T-helper 2 cell treated with Interferon-gamma antibody and Interleukin-4, amounts not matched to agents 5 μg/mL and 100 μg/mL, for 36 hours (primary cell): ENCODE measurements at regions not wholly inside any gene's neighbourhood (a gene's known extent, or its start where the extent isn't known, plus 50 kb on each side); places are given as distances from the start of the nearest gene placed in this dataset.

Experiments used
- DNase-seq: peaks from one replicate; pipeline ENCODE4 v3.0.0; 2021; ENCODE audit warnings: low spot score
- H3K27ac Mint-ChIP-seq: one replicate; pipeline ENCODE4 v1.8.0; 2021; ENCODE audit warnings: mild to moderate bottlenecking, mixed read lengths
- H3K27me3 Mint-ChIP-seq: one replicate; pipeline ENCODE4 v1.8.0; 2021; ENCODE audit warnings: low read depth, mixed read lengths
- H3K36me3 Mint-ChIP-seq: one replicate; pipeline ENCODE4 v1.8.0; 2021; ENCODE audit warnings: low read depth, mixed read lengths
- H3K4me1 Mint-ChIP-seq: one replicate; pipeline ENCODE4 v1.8.0; 2021; ENCODE audit warnings: low read depth, mixed read lengths
- H3K4me3 Mint-ChIP-seq: one replicate; pipeline ENCODE4 v1.8.0; 2022; ENCODE audit warnings: mild to moderate bottlenecking, moderate library complexity, mixed read lengths
- H3K9me3 Mint-ChIP-seq: one replicate; pipeline ENCODE4 v1.8.0; 2021; ENCODE audit warnings: mixed read lengths

DNA sequence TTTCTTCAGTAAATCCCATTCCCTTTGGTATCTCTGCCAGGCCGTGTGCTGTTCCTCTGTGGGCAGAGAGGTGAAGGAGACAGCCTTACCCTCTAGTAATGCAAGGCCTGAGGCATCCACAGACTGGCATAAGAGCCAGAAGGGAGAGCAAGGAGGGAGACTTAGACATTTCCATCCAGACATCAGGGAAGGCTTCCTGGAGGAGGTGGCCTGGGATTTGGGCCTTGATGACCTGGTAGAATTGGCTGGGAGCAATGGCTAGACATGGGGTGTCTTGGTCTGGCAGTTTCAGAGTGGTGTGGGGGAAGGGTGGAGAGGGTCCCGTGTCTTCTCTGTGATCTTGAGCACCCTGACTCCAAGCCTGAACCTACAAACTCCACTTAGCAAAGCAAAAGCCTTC is 81.8 kb downstream of the RHOB start:
- no peaks in the 10 kb centered on the region for H3K9me3 Mint-ChIP-seq
- H3K36me3 Mint-ChIP-seq: no peaks in the 10 kb centered on the region
- no peak for DNase-seq
- H3K4me1 Mint-ChIP-seq: no peaks in the 10 kb centered on the region
- no peaks in the 10 kb centered on the region for H3K27me3 Mint-ChIP-seq
- no peak overlapping the region for H3K27ac Mint-ChIP-seq
- H3K4me3 Mint-ChIP-seq: no peak overlapping the region

GRCh38 chr2:20530520-20530919 is 83.6 kb downstream of the RHOB start:
- no peak for DNase-seq

DNA sequence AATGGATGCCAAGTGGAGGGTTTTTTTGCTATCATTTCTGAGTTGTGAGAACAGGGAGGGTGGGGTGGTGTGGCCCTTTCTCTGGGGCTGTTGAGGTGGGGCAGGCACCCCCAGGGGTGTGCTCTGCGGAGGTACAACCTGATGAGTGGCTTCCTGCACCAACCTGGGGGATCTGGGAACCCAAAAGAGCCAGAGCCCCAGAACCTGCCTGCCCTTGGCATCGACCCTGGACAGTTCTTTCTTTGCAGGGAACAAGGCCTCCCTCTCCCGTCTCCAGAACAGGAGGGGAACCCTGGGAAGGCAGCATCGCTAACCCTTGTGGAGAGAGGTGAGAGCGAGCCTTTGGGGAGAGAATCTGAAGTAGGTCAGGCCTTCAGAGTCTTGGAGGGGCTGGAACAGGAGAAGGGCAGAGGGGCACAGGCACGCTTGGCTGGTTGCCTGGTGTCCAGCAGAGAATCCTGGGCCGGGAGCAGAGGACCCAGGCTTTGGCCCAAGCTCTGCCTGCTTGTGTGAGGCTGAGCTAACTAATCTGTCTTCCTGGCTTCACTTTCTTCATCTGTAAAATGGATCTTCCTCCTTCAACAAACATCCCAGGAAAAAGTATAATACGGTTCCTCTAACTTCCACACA is 84.9 kb downstream of the RHOB start:
- no peaks in the 10 kb centered on the region for H3K9me3 Mint-ChIP-seq
- H3K27me3 Mint-ChIP-seq: no peaks in the 10 kb centered on the region
- H3K27ac Mint-ChIP-seq: no peak overlapping the region
- no peak for DNase-seq
- no peaks in the 10 kb centered on the region for H3K4me1 Mint-ChIP-seq
- no peak overlapping the region for H3K4me3 Mint-ChIP-seq
- H3K36me3 Mint-ChIP-seq: no peaks in the 10 kb centered on the region

More at GRCh38 chr2:20530520-20530919, 83.6 kb downstream of the RHOB start:
- no peaks in the 10 kb centered on the region for H3K27me3 Mint-ChIP-seq
- no peak overlapping the region for H3K4me3 Mint-ChIP-seq
- no peak overlapping the region for H3K27ac Mint-ChIP-seq
- H3K4me1 Mint-ChIP-seq: no peaks in the 10 kb centered on the region
- H3K9me3 Mint-ChIP-seq: no peaks in the 10 kb centered on the region
- no peaks in the 10 kb centered on the region for H3K36me3 Mint-ChIP-seq

DNA sequence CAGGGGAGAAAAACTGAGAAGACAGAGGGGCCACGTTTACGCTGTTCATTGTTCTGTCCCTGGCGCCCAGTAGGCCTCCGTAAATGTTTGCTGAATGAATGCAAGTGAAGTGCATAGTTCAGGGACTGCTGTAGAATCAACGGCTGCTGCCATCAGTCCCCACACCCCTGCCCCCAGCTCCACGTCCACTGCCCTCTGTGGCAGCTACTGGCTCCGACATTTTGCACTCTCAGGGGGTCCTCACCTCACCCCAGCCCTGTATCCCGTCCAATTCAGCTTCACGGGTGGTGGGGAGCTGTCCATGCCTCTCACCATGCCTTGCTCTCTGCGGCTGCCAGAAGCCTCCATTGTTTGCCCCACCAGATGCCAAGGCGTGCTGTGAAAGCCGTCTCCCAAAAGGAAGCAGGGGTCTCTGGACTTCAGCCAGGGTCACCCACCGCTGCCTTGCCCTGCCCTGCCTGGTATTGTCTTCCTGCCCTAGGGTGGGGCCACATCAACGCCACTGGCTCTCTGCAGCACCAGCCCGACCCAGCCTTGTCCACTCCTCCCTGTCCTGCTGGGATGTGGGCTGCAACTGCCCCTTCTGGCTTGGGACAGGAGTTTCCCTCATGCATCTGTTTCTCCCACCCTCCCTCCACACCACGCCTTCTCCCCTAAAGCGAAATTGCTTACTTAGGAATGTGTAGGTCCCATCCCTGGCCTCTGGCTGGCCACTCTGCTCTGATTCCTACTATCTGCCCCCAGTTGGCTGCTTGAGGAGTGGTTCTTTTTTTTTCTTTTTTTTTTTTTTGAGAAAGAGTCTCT is 86.0 kb downstream of the RHOB start:
- no peaks in the 10 kb centered on the region for H3K4me1 Mint-ChIP-seq
- no peaks in the 10 kb centered on the region for H3K36me3 Mint-ChIP-seq
- no peak overlapping the region for H3K4me3 Mint-ChIP-seq
- no peaks in the 10 kb centered on the region for H3K9me3 Mint-ChIP-seq
- no peak overlapping the region for H3K27ac Mint-ChIP-seq
- no peaks in the 10 kb centered on the region for H3K27me3 Mint-ChIP-seq
- DNase-seq: no peak

- H3K4me1 Mint-ChIP-seq: peaks cover 1% of the 10 kb centered on the region
- no peak for DNase-seq
- no peak overlapping the region for H3K4me3 Mint-ChIP-seq
- no peak overlapping the region for H3K27ac Mint-ChIP-seq
- H3K9me3 Mint-ChIP-seq: no peaks in the 10 kb centered on the region
- no peaks in the 10 kb centered on the region for H3K36me3 Mint-ChIP-seq
- no peaks in the 10 kb centered on the region for H3K27me3 Mint-ChIP-seq
Measured at GRCh38 chr2:20533993-20534622, 87.2 kb downstream of the RHOB start.

DNA sequence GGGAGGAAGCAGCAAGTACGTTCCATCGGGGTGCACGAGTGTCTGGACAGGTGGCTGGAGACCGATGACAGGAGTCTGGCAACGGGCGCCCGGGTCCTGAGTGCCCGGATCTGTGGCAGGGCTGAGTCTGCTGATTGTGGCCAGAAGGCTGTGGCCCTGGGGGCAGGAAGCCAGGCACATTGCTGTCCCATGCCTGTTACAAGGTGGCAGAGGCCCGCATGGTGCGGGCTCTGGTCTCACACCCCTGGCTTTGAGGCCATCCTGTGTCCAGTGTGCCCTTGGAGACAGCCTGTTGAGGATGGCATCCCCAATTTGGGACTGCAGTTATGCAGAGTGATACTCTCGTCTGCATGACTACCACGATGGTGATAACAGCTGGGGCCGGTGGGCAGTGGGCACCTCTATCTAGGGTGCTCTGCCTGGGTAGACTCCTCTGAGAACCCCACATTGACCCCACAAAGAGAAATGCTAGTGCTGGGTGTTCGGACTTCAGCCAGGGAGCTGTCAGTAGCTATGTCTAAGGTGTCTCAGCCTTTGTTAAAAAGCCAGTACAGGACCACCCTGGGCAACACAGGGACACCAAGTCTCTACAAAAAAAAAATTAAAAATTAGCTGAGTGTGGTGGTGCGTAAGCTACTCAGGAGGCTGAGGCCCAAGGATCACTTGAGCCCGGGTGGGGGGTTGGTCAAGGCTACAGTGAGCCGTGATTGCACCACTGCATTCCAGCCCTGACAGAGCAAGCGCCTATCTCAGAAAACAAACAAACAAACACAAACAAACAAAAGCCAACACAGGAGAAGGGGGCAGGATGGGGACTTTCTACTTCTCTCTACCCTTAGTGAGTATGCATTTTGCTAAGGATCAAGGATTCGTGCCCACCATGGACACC is 88.3 kb downstream of the RHOB start:
- Mint-ChIP-seq H3K4me1 (peaks cover 3% of the 10 kb centered on the region), H3K4me3 (no peak overlapping the region)

DNA sequence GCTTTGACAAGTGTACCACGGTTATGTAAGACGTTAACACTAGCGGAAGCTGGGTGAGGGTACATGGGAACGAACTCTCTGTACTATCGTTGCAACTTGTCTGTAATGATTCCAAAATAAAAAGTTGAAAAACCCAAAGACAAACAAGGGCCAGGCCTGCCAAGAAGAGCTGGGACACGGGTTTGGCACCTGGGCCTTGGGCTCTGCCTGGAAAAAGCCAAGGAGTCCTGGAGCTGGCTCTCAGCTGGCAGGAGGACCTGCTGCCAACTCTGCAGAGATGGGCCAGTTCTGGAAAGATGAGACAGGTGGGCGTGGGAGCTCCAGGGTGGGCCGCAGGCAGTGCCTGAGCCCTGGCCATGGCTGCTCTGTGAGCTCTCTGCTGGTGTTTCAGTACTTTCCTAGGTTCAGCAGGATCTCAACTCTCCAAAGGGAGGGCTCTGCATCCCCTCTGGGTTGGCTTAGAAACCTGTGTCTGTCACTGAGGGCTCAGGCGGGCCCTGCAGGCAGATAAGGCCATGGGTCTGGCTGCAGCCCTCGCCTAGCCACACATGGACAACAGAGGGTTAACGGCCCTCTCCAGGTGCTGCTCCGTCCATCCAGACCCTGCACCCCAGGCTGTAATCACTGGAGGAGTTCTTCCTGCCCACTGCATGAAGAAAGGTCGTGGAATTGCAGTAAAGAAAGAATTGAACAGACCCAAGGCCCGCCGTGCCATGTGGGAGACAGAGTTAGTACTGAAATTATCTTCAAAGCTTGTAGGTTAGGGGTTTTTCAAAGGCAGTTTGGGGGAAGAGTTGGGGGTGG is 89.9 kb downstream of the RHOB start:
- Mint-ChIP-seq H3K27me3 (no peaks in the 10 kb centered on the region), H3K27ac (no peak overlapping the region), H3K36me3 (no peaks in the 10 kb centered on the region), H3K9me3 (no peaks in the 10 kb centered on the region), H3K4me1 (peaks cover 3% of the 10 kb centered on the region), H3K4me3 (no peak overlapping the region)
- DNase-seq: no peak

More for the DNA sequence above, 88.3 kb downstream of the RHOB start:
- Mint-ChIP-seq H3K27ac (no peak overlapping the region), H3K27me3 (no peaks in the 10 kb centered on the region), H3K36me3 (no peaks in the 10 kb centered on the region), H3K9me3 (no peaks in the 10 kb centered on the region)
- DNase-seq: no peak

DNA sequence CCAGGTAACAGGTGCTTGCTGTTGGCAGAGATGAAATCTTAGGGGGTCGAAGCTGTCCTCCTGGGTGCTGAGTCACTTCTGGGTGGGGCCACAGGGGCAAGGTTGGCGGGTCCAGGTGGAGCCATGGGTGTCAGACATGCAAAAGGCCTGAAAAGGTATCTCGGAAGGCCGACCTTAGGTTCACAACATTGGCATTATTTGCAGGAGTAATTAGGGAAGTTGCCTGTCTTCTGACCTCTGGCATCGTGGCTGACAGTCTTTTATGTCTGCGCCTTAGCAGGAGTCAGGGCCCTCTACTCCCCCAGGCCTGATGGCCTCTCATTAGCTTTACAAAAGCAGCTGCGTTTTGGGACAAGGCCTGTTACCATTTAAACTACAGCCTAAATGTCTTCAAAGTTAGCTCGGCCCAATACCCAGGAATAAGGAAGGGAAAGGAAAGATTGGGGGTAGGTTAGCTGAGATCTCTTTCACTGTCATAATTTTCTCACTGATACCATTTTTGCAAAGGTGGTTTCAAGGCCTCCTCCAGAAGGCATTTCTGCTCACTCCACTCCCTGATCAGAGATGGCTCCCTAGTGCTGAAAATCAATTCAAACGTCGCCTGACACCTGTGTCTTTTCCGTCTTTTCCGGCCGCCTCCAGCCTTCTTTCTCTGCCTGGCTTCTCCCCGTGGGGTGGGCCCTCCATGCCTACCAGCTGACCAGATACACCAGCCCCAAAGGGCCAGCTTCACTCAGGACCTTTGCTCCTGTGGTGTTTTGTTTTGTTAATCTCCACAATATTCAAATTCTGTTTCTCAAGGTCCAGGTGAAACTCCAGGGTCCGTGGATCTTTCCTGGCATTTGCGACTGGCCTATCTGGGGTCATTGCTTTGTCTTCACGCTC is 90.8 kb downstream of the RHOB start:
- DNase-seq: no peak
- Mint-ChIP-seq H3K27ac (no peak overlapping the region), H3K4me3 (no peak overlapping the region), H3K27me3 (no peaks in the 10 kb centered on the region), H3K9me3 (no peaks in the 10 kb centered on the region), H3K4me1 (peaks cover 3% of the 10 kb centered on the region), H3K36me3 (no peaks in the 10 kb centered on the region)

DNA sequence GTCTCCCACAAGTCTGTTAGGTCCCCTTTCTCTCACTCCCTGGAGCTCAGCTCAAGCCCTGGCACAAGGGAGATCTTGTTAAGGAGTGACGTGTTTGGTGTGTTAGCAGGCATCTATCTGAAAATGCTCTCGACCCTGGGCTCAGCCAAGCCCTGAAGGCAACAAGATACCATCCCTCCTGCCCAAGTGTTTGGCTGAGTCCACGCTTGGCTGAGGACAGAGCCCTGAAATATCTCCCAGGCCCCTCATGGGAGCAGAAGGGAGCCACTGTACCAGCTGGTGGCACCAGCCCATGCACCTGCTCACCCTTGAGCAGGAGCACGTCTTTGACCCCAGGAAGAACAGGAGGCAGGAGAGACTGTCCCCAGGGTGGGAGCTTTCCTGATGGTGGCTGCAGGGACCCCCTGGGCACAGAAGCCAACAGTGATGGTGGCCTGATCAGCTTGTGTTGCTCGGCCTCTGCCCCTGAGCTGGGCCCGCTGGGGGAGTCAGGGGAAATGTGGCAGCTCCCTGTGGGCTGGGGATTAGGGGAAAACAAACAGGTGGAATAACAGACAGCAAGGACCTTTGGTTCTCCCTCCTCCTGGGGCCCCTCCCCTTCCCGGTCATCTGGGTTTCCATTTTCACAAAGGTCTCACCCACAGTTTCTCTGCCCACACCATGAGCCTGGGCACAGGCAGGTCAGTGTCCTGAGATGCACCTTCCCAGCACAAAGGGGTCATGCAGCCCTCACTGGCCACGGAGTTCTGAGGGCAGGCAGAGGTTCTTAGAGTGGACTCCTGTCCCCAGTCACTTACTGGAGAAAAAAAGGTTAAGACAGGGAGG is 91.6 kb downstream of the RHOB start:
- Mint-ChIP-seq H3K27me3 (no peaks in the 10 kb centered on the region), H3K9me3 (no peaks in the 10 kb centered on the region), H3K36me3 (no peaks in the 10 kb centered on the region), H3K27ac (no peak overlapping the region), H3K4me1 (peaks cover 3% of the 10 kb centered on the region), H3K4me3 (no peak overlapping the region)
- no peak for DNase-seq

GRCh38 chr2:20539133-20539719 is 92.4 kb downstream of the RHOB start:
- no peaks in the 10 kb centered on the region for H3K27me3 Mint-ChIP-seq
- no peaks in the 10 kb centered on the region for H3K9me3 Mint-ChIP-seq
- DNase-seq: no peak
- peaks cover 3% of the 10 kb centered on the region for H3K4me1 Mint-ChIP-seq
- H3K4me3 Mint-ChIP-seq: no peak overlapping the region
- H3K27ac Mint-ChIP-seq: no peak overlapping the region
- no peaks in the 10 kb centered on the region for H3K36me3 Mint-ChIP-seq

- H3K36me3 Mint-ChIP-seq: no peaks in the 10 kb centered on the region
- no peaks in the 10 kb centered on the region for H3K27me3 Mint-ChIP-seq
- H3K27ac Mint-ChIP-seq: no peak overlapping the region
- peaks cover 3% of the 10 kb centered on the region for H3K4me1 Mint-ChIP-seq
- DNase-seq: no peak
- H3K9me3 Mint-ChIP-seq: no peaks in the 10 kb centered on the region
- H3K4me3 Mint-ChIP-seq: no peak overlapping the region
Measured at GRCh38 chr2:20539776-20540586, 93.1 kb downstream of the RHOB start.
